ENCODE measurements at regions not wholly inside any gene's neighbourhood (a gene's known extent, or its start where the extent isn't known, plus 50 kb on each side); places are given as distances from the start of the nearest gene placed in this dataset.

- Histone ChIP-seq H3K27ac (ENCODE audit: insufficient read depth, low read depth, low read length) (no peak overlapping the region), H3K9me1 (replicated peaks; ENCODE audit: control insufficient read depth, extremely low read depth, insufficient read depth, low read length) (no peaks in the 10 kb centered on the region), H3K9me3 (replicated peaks; ENCODE audit: control insufficient read depth, insufficient read depth, low read length) (peaks cover 2% of the 10 kb centered on the region), H3K4me1 (ENCODE audit: control insufficient read depth, extremely low read depth, insufficient read depth, low read length) (no peaks in the 10 kb centered on the region), H3K4me2 (ENCODE audit: insufficient read depth, low read length) (no peak overlapping the region), H3K4me3 (replicated peaks in 1 of 3; ENCODE audit: insufficient read depth in 1 of 3, low read depth in 1 of 3, low read length in 3 of 3) (no peak overlapping the region), H3K79me2 (ENCODE audit: control insufficient read depth, insufficient read depth, low read length) (no peaks in the 10 kb centered on the region), H3K9ac (replicated peaks; ENCODE audit: extremely low read depth, insufficient read depth, low read length) (no peak overlapping the region), H3K36me3 (ENCODE audit: control insufficient read depth in 2 of 2, extremely low read depth in 1 of 2, insufficient read depth in 2 of 2, low read length in 2 of 2) (no peaks in the 10 kb centered on the region), H2AFZ (ENCODE audit: low read depth, low read length) (no peak overlapping the region), H4K20me1 (replicated peaks; ENCODE audit: control insufficient read depth, extremely low read depth, insufficient read depth, low read length) (no peaks in the 10 kb centered on the region), H3K27me3 (ENCODE audit: control insufficient read depth in 2 of 2, insufficient read depth in 2 of 2, low read length in 2 of 2) (no peaks in the 10 kb centered on the region)
- FAIRE-seq (no peak), DNase-seq (ENCODE audit: low read depth, low spot score) (no peak)
- dilution Hi-C loops (cut with MboI; ENCODE audit: extremely low pct_ligation_motif_present, low sequenced_read_pairs) (no loop called here), intact Hi-C loops (cut with micrococcal nuclease) (no loop called here)
- POLR2A ChIA-PET, result no interaction called here
- no TSS peak for BruUV-seq (replicated peaks)
- no peak for TF ChIP-seq POLR2AphosphoS5 (IDR thresholded peaks at IDR 0.05; ENCODE audit: insufficient read depth, low read depth, low read length)
- TF ChIP-seq EZH2 (IDR thresholded peaks at IDR 0.05; ENCODE audit: borderline replicate concordance, low read depth, low read length, severe bottlenecking), result no peak
- no peak for TF ChIP-seq MYC (IDR thresholded peaks at IDR 0.05; ENCODE audit: low read depth, low read length)
- no peak for TF ChIP-seq CTCF (IDR thresholded peaks at IDR 0.05; ENCODE audit: extremely low read depth in 1 of 2, insufficient read depth in 1 of 2, low read depth in 1 of 2, low read length in 2 of 2)
- TF ChIP-seq GATA2 (IDR thresholded peaks at IDR 0.05; ENCODE audit: insufficient read depth, insufficient read length, low read depth, low read length), result no peak
- no peak for TF ChIP-seq MAX (IDR thresholded peaks at IDR 0.05; ENCODE audit: insufficient read depth, insufficient read length)
- no peak for TF ChIP-seq POLR2A (IDR thresholded peaks at IDR 0.05; ENCODE audit: low read depth, low read length)
- no peak for TF ChIP-seq FOS (IDR thresholded peaks at IDR 0.05; ENCODE audit: borderline replicate concordance, insufficient read depth, low read length)
- no peak for TF ChIP-seq JUN (IDR thresholded peaks at IDR 0.05; ENCODE audit: borderline replicate concordance, insufficient read depth, insufficient read length, low read depth)
- CTCF ChIA-PET, result no interaction called here
Observed at GRCh38 chr2:558879-559278, 118.3 kb downstream of the TMEM18 start.

Measured in endothelial cell of umbilical vein (primary cell).